HEK293T (cell line): ENCODE measurements at regions not wholly inside any gene's neighbourhood (a gene's known extent, or its start where the extent isn't known, plus 50 kb on each side); places are given as distances from the start of the nearest gene placed in this dataset.

Experiments
- CTCF ChIA-PET: fragments of 350-600 bp; formaldehyde crosslinking; extraction: SDS; loops from one replicate; lab custom pipeline; 2021; ENCODE audit warnings: antibody characterized with exemption, inconsistent platforms; lab: Yijun Ruan, JAX
- POLR2A ChIA-PET: fragments of 350-600 bp; formaldehyde crosslinking; extraction: SDS; loops from one replicate; lab custom pipeline; 2020; ENCODE audit warnings: antibody characterized with exemption, inconsistent platforms; lab: Yijun Ruan, JAX
- DNase-seq: peaks from one replicate; pipeline ENCODE4 v3.0.0; 2012; ENCODE audit warnings: mixed read lengths; ENCODE audit errors: extremely low spot score
- ARNT ChIP-seq: fragments of 450-650 bp; IDR thresholded peaks from 2 replicates; pipeline ENCODE4 v1.6.1; 2017; ENCODE audit warnings: mild to moderate bottlenecking
- BHLHE40 ChIP-seq: fragments of 450-650 bp; IDR thresholded peaks from 2 replicates; pipeline ENCODE4 v1.6.1; 2016; ENCODE audit warnings: mild to moderate bottlenecking, moderate library complexity, borderline replicate concordance
- CTBP1 ChIP-seq: fragments of 450-650 bp; IDR thresholded peaks from 2 replicates; pipeline ENCODE4 v1.6.1; 2016; ENCODE audit warnings: borderline replicate concordance
- ELF4 ChIP-seq: fragments of 450-650 bp; IDR thresholded peaks from 2 replicates; pipeline ENCODE4 v1.6.1; 2017; ENCODE audit warnings: antibody characterized with exemption
- FOXA1 ChIP-seq: fragments of 450-650 bp; IDR thresholded peaks from 2 replicates; pipeline ENCODE4 v1.6.1; 2016; ENCODE audit warnings: mild to moderate bottlenecking
- FOXK2 ChIP-seq: fragments of 450-650 bp; IDR thresholded peaks from 2 replicates; pipeline ENCODE4 v1.6.1; 2016; ENCODE audit warnings: mild to moderate bottlenecking
- FOXM1 ChIP-seq: fragments of 450-650 bp; IDR thresholded peaks from 2 replicates; pipeline ENCODE4 v1.6.1; 2017; ENCODE audit warnings: mild to moderate bottlenecking, borderline replicate concordance
- HDGF ChIP-seq: fragments of 450-650 bp; IDR thresholded peaks from 2 replicates; pipeline ENCODE4 v1.6.1; 2017; ENCODE audit warnings: antibody characterized with exemption, borderline replicate concordance
- L3MBTL2 ChIP-seq: fragments of 450-650 bp; conservative IDR thresholded peaks from 2 replicates; pipeline ENCODE4 v1.6.1; 2016; ENCODE audit warnings: mild to moderate bottlenecking
- LEF1 ChIP-seq: fragments of 450-650 bp; IDR thresholded peaks from 2 replicates; pipeline ENCODE4 v1.6.1; 2017; ENCODE audit warnings: mild to moderate bottlenecking, borderline replicate concordance
- NFRKB ChIP-seq: fragments of 450-650 bp; IDR thresholded peaks from 2 replicates; pipeline ENCODE4 v1.6.1; 2016; ENCODE audit warnings: mild to moderate bottlenecking, moderate library complexity
- PKNOX1 ChIP-seq: fragments of 450-650 bp; IDR thresholded peaks from 2 replicates; pipeline ENCODE4 v1.6.1; 2016
- SP1 ChIP-seq: fragments of 450-650 bp; IDR thresholded peaks from 2 replicates; pipeline ENCODE4 v1.6.1; 2017
- SUZ12 ChIP-seq: fragments of 450-650 bp; IDR thresholded peaks from 2 replicates; pipeline ENCODE4 v1.6.1; 2016; ENCODE audit warnings: mild to moderate bottlenecking
- TARDBP ChIP-seq: fragments of 450-650 bp; IDR thresholded peaks from 2 replicates; pipeline ENCODE4 v1.6.1; 2016
- ZNF384 ChIP-seq: fragments of 450-650 bp; IDR thresholded peaks from 2 replicates; pipeline ENCODE4 v1.6.1; 2016

GRCh38 chr4:104418286-104418685, 76.4 kb downstream of the CXXC4 start:
- CTCF ChIA-PET = no interaction called here
- no peak for DNase-seq
- no peak for TF ChIP-seq LEF1
- TF ChIP-seq L3MBTL2 = no peak
- TF ChIP-seq BHLHE40 = no peak
- no peak for TF ChIP-seq CTBP1
- no peak for TF ChIP-seq FOXA1
- TF ChIP-seq ARNT = no peak
- no peak for TF ChIP-seq PKNOX1
- POLR2A ChIA-PET = no interaction called here

- TF ChIP-seq FOXA1 = no peak
- TF ChIP-seq SUZ12 = no peak
- no peak for TF ChIP-seq ARNT
- no peak for TF ChIP-seq PKNOX1
- TF ChIP-seq FOXM1 = no peak
- TF ChIP-seq BHLHE40 = no peak
- no peak for TF ChIP-seq TARDBP
- no peak for TF ChIP-seq ZNF384
- no peak for TF ChIP-seq NFRKB
- TF ChIP-seq ELF4 = no peak
- no peak for TF ChIP-seq FOXK2
- no peak for TF ChIP-seq LEF1
- TF ChIP-seq CTBP1 = no peak
- no peak for TF ChIP-seq HDGF
- no peak for TF ChIP-seq L3MBTL2
- no peak for TF ChIP-seq SP1
- DNase-seq = no peak
- POLR2A ChIA-PET = no interaction called here
- CTCF ChIA-PET = no interaction called here
These were observed 77.3 kb downstream of the CXXC4 start for GRCh38 chr4:104417357-104417882.

- POLR2A ChIA-PET = no interaction called here
- CTCF ChIA-PET = no interaction called here
These were observed 77.9 kb downstream of the CXXC4 start for GRCh38 chr4:104416725-104417356.

GRCh38 chr4:104413487-104413886, 81.2 kb downstream of the CXXC4 start:
- CTCF ChIA-PET = no interaction called here
- TF ChIP-seq PKNOX1 (no peak), L3MBTL2 (no peak), ARNT (no peak), FOXA1 (no peak), SP1 (no peak), BHLHE40 (no peak), CTBP1 (no peak), FOXK2 (no peak), FOXM1 (no peak), ZNF384 (no peak)
- DNase-seq = no peak
- POLR2A ChIA-PET = no interaction called here

More at GRCh38 chr4:104416725-104417356, 77.9 kb downstream of the CXXC4 start:
- DNase-seq = no peak
- no peak for TF ChIP-seq ZNF384
- TF ChIP-seq ARNT = no peak
- no peak for TF ChIP-seq NFRKB
- TF ChIP-seq LEF1 = no peak
- TF ChIP-seq SUZ12 = no peak
- TF ChIP-seq TARDBP = no peak
- no peak for TF ChIP-seq ELF4
- TF ChIP-seq SP1 = no peak

GRCh38 chr4:104412344-104412743, 82.3 kb downstream of the CXXC4 start:
- TF ChIP-seq FOXK2 = no peak
- TF ChIP-seq SP1 = no peak
- TF ChIP-seq BHLHE40 = no peak
- TF ChIP-seq PKNOX1 = no peak
- TF ChIP-seq CTBP1 = no peak
- TF ChIP-seq ARNT = no peak
- no peak for TF ChIP-seq ZNF384
- no peak for TF ChIP-seq FOXA1
- no peak for TF ChIP-seq HDGF
- TF ChIP-seq L3MBTL2 = no peak
- TF ChIP-seq NFRKB = no peak
- no peak for TF ChIP-seq FOXM1
- TF ChIP-seq SUZ12 = no peak
- no peak for TF ChIP-seq TARDBP
- TF ChIP-seq LEF1 = no peak
- TF ChIP-seq ELF4 = no peak
- ChIA-PET POLR2A (no interaction called here), CTCF (no interaction called here)
- no peak for DNase-seq

- CTCF ChIA-PET = no interaction called here
- DNase-seq = no peak
- POLR2A ChIA-PET = no interaction called here
- TF ChIP-seq PKNOX1 = no peak
- TF ChIP-seq CTBP1 = no peak
- no peak for TF ChIP-seq SP1
- no peak for TF ChIP-seq ZNF384
- TF ChIP-seq NFRKB = no peak
These were observed 83.2 kb downstream of the CXXC4 start for GRCh38 chr4:104411502-104411901.
